ENCODE measurements at regions not wholly inside any gene's neighbourhood (a gene's known extent, or its start where the extent isn't known, plus 50 kb on each side); places are given as distances from the start of the nearest gene placed in this dataset.

DNA sequence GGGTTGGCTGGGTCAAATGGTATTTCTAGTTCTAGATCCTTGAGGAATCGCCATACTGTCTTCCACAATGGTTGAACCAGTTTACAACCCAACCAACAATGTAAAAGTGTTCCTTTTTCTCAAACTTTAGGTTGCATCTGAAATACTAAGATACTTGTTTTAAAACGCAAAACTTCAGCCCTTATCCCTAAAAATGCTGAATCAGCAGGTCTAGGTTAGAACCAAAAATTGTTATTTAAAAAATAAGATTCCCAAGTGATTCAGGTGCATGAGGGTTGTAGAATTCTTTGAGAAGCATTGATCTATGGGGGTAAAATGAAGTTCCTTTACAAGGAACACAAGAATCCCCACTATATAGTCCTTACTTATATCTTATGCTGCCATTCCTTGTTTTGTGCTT is 56.5 kb upstream of the BICC1 start:
- Histone ChIP-seq H3K36me3 (ENCODE audit: control insufficient read depth in 2 of 2, extremely low read depth in 1 of 2, insufficient read depth in 2 of 2, low read length in 2 of 2) (no peaks in the 10 kb centered on the region), H3K9ac (ENCODE audit: control insufficient read depth, extremely low read depth, insufficient read depth, low read length) (no peak overlapping the region), H3K27me3 (ENCODE audit: control insufficient read depth, extremely low read depth, insufficient read depth, low read length) (no peaks in the 10 kb centered on the region), H3K4me1 (ENCODE audit: control insufficient read depth, extremely low read depth, insufficient read depth, low read length) (peaks cover 4% of the 10 kb centered on the region), H3K27ac (ENCODE audit: control insufficient read depth, insufficient read depth, low read length) (no peak overlapping the region), H4K20me1 (ENCODE audit: control insufficient read depth, extremely low read depth, insufficient read depth, low read length) (no peaks in the 10 kb centered on the region), H3K9me1 (ENCODE audit: control insufficient read depth, extremely low read depth, insufficient read depth, low read length) (no peaks in the 10 kb centered on the region), H3K79me2 (ENCODE audit: control insufficient read depth, insufficient read depth, low read length) (no peaks in the 10 kb centered on the region), H3K4me3 (ENCODE audit: control insufficient read depth in 2 of 3, extremely low read depth in 1 of 3, insufficient read depth in 2 of 3, low read depth in 1 of 3, low read length in 3 of 3) (no peak overlapping the region), H3K9me3 (ENCODE audit: control insufficient read depth, low read depth, low read length) (no peaks in the 10 kb centered on the region), H2AFZ (ENCODE audit: control insufficient read depth, low read length) (no peak overlapping the region), H3K4me2 (ENCODE audit: control insufficient read depth, extremely low read depth, insufficient read depth, low read depth, low read length) (no peak overlapping the region)
- DNase-seq (ENCODE audit: low read depth, low spot score) (no peak), FAIRE-seq (no peak)
- TF ChIP-seq, protein P1, sequence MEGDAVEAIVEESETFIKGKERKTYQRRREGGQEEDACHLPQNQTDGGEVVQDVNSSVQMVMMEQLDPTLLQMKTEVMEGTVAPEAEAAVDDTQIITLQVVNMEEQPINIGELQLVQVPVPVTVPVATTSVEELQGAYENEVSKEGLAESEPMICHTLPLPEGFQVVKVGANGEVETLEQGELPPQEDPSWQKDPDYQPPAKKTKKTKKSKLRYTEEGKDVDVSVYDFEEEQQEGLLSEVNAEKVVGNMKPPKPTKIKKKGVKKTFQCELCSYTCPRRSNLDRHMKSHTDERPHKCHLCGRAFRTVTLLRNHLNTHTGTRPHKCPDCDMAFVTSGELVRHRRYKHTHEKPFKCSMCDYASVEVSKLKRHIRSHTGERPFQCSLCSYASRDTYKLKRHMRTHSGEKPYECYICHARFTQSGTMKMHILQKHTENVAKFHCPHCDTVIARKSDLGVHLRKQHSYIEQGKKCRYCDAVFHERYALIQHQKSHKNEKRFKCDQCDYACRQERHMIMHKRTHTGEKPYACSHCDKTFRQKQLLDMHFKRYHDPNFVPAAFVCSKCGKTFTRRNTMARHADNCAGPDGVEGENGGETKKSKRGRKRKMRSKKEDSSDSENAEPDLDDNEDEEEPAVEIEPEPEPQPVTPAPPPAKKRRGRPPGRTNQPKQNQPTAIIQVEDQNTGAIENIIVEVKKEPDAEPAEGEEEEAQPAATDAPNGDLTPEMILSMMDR (optimal IDR thresholded peaks at IDR 0.05 in 1 of 3, IDR thresholded peaks at IDR 0.05 in 1 of 3, conservative IDR thresholded peaks at IDR 0.05 in 1 of 3; ENCODE audit: extremely low read depth in 1 of 3, insufficient read depth in 2 of 3, low read length in 3 of 3) = no peak
- dilution Hi-C loops (cut with MboI; ENCODE audit: extremely low pct_ligation_motif_present, low sequenced_read_pairs) = no loop called here

GRCh38 chr10:58457761-58458616 is 54.7 kb upstream of the BICC1 start:
- no peak for DNase-seq (ENCODE audit: low read depth, low spot score)
- no peak for FAIRE-seq
- H3K79me2 ChIP-seq (ENCODE audit: control insufficient read depth, insufficient read depth, low read length) = no peaks in the 10 kb centered on the region
- no peak overlapping the region for H3K4me2 ChIP-seq (ENCODE audit: control insufficient read depth, extremely low read depth, insufficient read depth, low read depth, low read length)
- H2AFZ ChIP-seq (ENCODE audit: control insufficient read depth, low read length) = no peak overlapping the region
- H3K4me1 ChIP-seq (ENCODE audit: control insufficient read depth, extremely low read depth, insufficient read depth, low read length) = peaks cover 4% of the 10 kb centered on the region
- no peaks in the 10 kb centered on the region for H3K9me3 ChIP-seq (ENCODE audit: control insufficient read depth, low read depth, low read length)
- H3K9me1 ChIP-seq (ENCODE audit: control insufficient read depth, extremely low read depth, insufficient read depth, low read length) = no peaks in the 10 kb centered on the region
- H3K27me3 ChIP-seq (ENCODE audit: control insufficient read depth, extremely low read depth, insufficient read depth, low read length) = no peaks in the 10 kb centered on the region
- H3K27ac ChIP-seq (ENCODE audit: control insufficient read depth, insufficient read depth, low read length) = no peak overlapping the region
- H3K9ac ChIP-seq (ENCODE audit: control insufficient read depth, extremely low read depth, insufficient read depth, low read length) = no peak overlapping the region
- dilution Hi-C loops (cut with MboI; ENCODE audit: extremely low pct_ligation_motif_present, low sequenced_read_pairs) = no loop called here
- no peaks in the 10 kb centered on the region for H3K36me3 ChIP-seq (ENCODE audit: control insufficient read depth in 2 of 2, extremely low read depth in 1 of 2, insufficient read depth in 2 of 2, low read length in 2 of 2)
- no peaks in the 10 kb centered on the region for H4K20me1 ChIP-seq (ENCODE audit: control insufficient read depth, extremely low read depth, insufficient read depth, low read length)
- no peak overlapping the region for H3K4me3 ChIP-seq (ENCODE audit: control insufficient read depth in 2 of 3, extremely low read depth in 1 of 3, insufficient read depth in 2 of 3, low read depth in 1 of 3, low read length in 3 of 3)
- no peak for TF ChIP-seq EZH2 (IDR thresholded peaks at IDR 0.05; ENCODE audit: low read length)

- no peak overlapping the region for H3K4me2 ChIP-seq (ENCODE audit: control insufficient read depth, extremely low read depth, insufficient read depth, low read depth, low read length)
- no peaks in the 10 kb centered on the region for H3K79me2 ChIP-seq (ENCODE audit: control insufficient read depth, insufficient read depth, low read length)
- H3K4me1 ChIP-seq (ENCODE audit: control insufficient read depth, extremely low read depth, insufficient read depth, low read length) = peaks cover 2% of the 10 kb centered on the region
- H3K9ac ChIP-seq (ENCODE audit: control insufficient read depth, extremely low read depth, insufficient read depth, low read length) = no peak overlapping the region
- no peak overlapping the region for H3K27ac ChIP-seq (ENCODE audit: control insufficient read depth, insufficient read depth, low read length)
- no peaks in the 10 kb centered on the region for H3K9me1 ChIP-seq (ENCODE audit: control insufficient read depth, extremely low read depth, insufficient read depth, low read length)
- no peaks in the 10 kb centered on the region for H4K20me1 ChIP-seq (ENCODE audit: control insufficient read depth, extremely low read depth, insufficient read depth, low read length)
- TF ChIP-seq, protein P1 (optimal IDR thresholded peaks at IDR 0.05 in 1 of 3, IDR thresholded peaks at IDR 0.05 in 1 of 3, conservative IDR thresholded peaks at IDR 0.05 in 1 of 3; ENCODE audit: extremely low read depth in 1 of 3, insufficient read depth in 2 of 3, low read length in 3 of 3) = no peak
- TF ChIP-seq EZH2 (IDR thresholded peaks at IDR 0.05; ENCODE audit: low read length) = no peak
- no peak overlapping the region for H3K4me3 ChIP-seq (ENCODE audit: control insufficient read depth in 2 of 3, extremely low read depth in 1 of 3, insufficient read depth in 2 of 3, low read depth in 1 of 3, low read length in 3 of 3)
- no peak overlapping the region for H2AFZ ChIP-seq (ENCODE audit: control insufficient read depth, low read length)
- DNase-seq (ENCODE audit: low read depth, low spot score) (no peak), FAIRE-seq (no peak)
- no peaks in the 10 kb centered on the region for H3K36me3 ChIP-seq (ENCODE audit: control insufficient read depth in 2 of 2, extremely low read depth in 1 of 2, insufficient read depth in 2 of 2, low read length in 2 of 2)
- dilution Hi-C loops (cut with MboI; ENCODE audit: extremely low pct_ligation_motif_present, low sequenced_read_pairs) = no loop called here
- H3K9me3 ChIP-seq (ENCODE audit: control insufficient read depth, low read depth, low read length) = no peaks in the 10 kb centered on the region
- no peaks in the 10 kb centered on the region for H3K27me3 ChIP-seq (ENCODE audit: control insufficient read depth, extremely low read depth, insufficient read depth, low read length)
Observed at GRCh38 chr10:58459069-58459468, 53.6 kb upstream of the BICC1 start.

Measured in keratinocyte (primary cell).